Bronchial epithelial cell (primary cell): ENCODE measurements at regions not wholly inside any gene's neighbourhood (a gene's known extent, or its start where the extent isn't known, plus 50 kb on each side); places are given as distances from the start of the nearest gene placed in this dataset.

Source experiments
- DNase-seq: peaks from one replicate; pipeline ENCODE4 v3.0.0-alpha.2; 2010; ENCODE audit warnings: low read depth
- FAIRE-seq: peaks from 2 replicates; lab custom pipeline; 2011; peaks lifted over from hg19 to GRCh38; lab: Jason Lieb, UNC
- H3K27me3 ChIP-seq: 2 replicates; pipeline ENCODE4 v1.5.1; 2011; ENCODE audit warnings: low read length; ENCODE audit not compliant: control insufficient read depth, insufficient read depth
- H3K36me3 ChIP-seq: 2 replicates; pipeline ENCODE4 v1.5.1; 2011; ENCODE audit warnings: low read length; ENCODE audit not compliant: control insufficient read depth, insufficient read depth
- H3K4me3 ChIP-seq: 2 replicates; pipeline ENCODE4 v1.5.1; 2011; ENCODE audit warnings: mild to moderate bottlenecking, low read depth, low read length, control low read depth
- TF ChIP-seq, protein P1 (sequence below): IDR thresholded peaks from 2 replicates; pipeline ENCODE4 v1.5.1; 2011; ENCODE audit warnings: mild to moderate bottlenecking, moderate library complexity, low read length, control low read depth, inconsistent platforms; ENCODE audit not compliant: insufficient read depth, severe bottlenecking

DNA sequence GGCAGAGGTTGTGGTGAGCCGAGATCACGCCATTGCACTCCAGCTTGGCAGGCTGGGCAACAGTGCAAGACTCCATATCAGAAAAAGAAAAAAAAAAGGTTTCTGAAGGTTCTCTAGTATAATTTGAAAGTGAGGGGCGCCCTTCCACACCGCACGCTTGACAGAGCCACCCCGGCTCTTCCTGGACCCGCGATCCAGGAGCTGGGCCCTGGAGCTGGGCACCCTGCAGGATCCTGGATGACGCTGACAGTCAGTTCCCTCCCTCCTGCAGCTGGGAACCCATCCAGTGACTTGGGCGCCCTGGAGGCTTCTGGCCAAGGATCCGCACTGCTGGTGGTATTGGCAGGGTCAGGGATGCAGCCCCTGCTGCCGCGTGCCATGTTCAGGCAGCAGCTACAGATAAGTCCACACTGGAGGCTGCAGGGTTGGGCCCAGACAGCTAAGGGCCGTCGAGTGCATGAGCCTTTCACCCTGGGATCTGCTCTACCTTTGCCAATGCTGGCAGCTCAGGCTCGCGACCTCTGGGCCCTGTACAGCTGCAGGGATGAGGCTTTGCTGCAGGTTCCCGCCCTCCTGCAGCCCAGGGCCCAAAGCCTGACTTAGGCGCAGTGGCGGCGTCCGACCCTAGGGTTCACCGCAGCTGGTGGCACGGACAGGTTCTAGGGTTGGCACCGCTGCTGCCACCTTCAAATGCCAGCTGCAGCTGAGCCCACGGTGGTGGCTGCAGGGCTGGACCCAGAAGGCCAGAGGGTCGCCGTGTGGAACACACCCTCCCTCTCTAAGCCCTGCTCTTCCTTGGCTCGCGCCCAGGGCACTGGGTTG, 110.2 kb downstream of the OR13A1 start:
- no peak for FAIRE-seq
- no peaks in the 10 kb centered on the region for H3K36me3 ChIP-seq
- DNase-seq = no peak
- no peak overlapping the region for H3K4me3 ChIP-seq
- H3K27me3 ChIP-seq = no peaks in the 10 kb centered on the region
- TF ChIP-seq, protein P1, sequence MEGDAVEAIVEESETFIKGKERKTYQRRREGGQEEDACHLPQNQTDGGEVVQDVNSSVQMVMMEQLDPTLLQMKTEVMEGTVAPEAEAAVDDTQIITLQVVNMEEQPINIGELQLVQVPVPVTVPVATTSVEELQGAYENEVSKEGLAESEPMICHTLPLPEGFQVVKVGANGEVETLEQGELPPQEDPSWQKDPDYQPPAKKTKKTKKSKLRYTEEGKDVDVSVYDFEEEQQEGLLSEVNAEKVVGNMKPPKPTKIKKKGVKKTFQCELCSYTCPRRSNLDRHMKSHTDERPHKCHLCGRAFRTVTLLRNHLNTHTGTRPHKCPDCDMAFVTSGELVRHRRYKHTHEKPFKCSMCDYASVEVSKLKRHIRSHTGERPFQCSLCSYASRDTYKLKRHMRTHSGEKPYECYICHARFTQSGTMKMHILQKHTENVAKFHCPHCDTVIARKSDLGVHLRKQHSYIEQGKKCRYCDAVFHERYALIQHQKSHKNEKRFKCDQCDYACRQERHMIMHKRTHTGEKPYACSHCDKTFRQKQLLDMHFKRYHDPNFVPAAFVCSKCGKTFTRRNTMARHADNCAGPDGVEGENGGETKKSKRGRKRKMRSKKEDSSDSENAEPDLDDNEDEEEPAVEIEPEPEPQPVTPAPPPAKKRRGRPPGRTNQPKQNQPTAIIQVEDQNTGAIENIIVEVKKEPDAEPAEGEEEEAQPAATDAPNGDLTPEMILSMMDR = no peak

GRCh38 chr10:45209888-45210287, 105.5 kb downstream of the OR13A1 start:
- TF ChIP-seq, protein P1 = no peak
- DNase-seq = no peak
- Histone ChIP-seq H3K36me3 (no peaks in the 10 kb centered on the region), H3K27me3 (no peaks in the 10 kb centered on the region), H3K4me3 (no peak overlapping the region)
- FAIRE-seq = no peak

DNA sequence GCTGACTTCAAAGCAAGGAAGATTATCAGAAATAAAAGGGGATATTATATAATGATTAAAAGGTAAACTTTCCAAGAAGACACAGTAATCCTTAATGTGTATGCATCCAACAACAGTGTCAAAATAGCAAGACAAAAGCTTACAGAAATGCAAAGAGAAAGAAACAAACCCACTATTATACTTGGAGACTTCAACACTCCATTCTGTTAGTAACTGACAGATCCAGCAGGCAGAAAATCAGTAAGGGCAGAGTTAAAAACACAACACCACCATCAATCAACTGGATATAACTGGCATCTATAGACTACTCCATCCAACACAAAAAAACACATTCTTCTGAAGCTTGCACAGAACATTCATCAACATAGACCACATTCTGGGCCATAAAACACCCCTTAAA, 103.8 kb downstream of the OR13A1 start:
- no peaks in the 10 kb centered on the region for H3K27me3 ChIP-seq
- DNase-seq = no peak
- no peaks in the 10 kb centered on the region for H3K36me3 ChIP-seq
- no peak overlapping the region for H3K4me3 ChIP-seq
- no peak for FAIRE-seq
- TF ChIP-seq, protein P1 = no peak

GRCh38 chr10:45219416-45219815, 96.0 kb downstream of the OR13A1 start:
- TF ChIP-seq, protein P1 = no peak
- Histone ChIP-seq H3K27me3 (no peaks in the 10 kb centered on the region), H3K4me3 (no peak overlapping the region), H3K36me3 (no peaks in the 10 kb centered on the region)
- DNase-seq (no peak), FAIRE-seq (no peak)

GRCh38 chr10:45220931-45221330, 94.5 kb downstream of the OR13A1 start:
- Histone ChIP-seq H3K27me3 (no peaks in the 10 kb centered on the region), H3K36me3 (no peaks in the 10 kb centered on the region), H3K4me3 (no peak overlapping the region)
- no peak for DNase-seq
- TF ChIP-seq, protein P1 = no peak
- FAIRE-seq = no peak
